Gastrocnemius medialis (tissue), 4 donors: ENCODE measurements at regions not wholly inside any gene's neighbourhood (a gene's known extent, or its start where the extent isn't known, plus 50 kb on each side); places are given as distances from the start of the nearest gene placed in this dataset.

Experiments
- CTCF ChIP-seq, 5 experiments: fragments of 450-650 bp in 3 of 5; fragments of 200-600 bp in 2 of 5; sonication (generic) in 2 of 5; IDR thresholded peaks in 4 of 5; conservative IDR thresholded peaks in 1 of 5; 1 replicate in 4 of 5; 2 replicates in 1 of 5; pipeline ENCODE4 v1.5.1; 2016 to 2019; ENCODE audit warnings: antibody characterized with exemption in 5 of 5, mild to moderate bottlenecking in 3 of 5, moderate library complexity in 3 of 5
- POLR2A ChIP-seq, 2 donors: fragments of 450-650 bp; IDR thresholded peaks; one replicate each; pipeline ENCODE4 v1.6.1; 2017; ENCODE audit warnings: antibody characterized with exemption in 2 of 2, mild to moderate bottlenecking in 2 of 2, moderate library complexity in 2 of 2

GRCh38 chr1:173270243-173270642, 63.1 kb upstream of the TNFSF4 start:
- TF ChIP-seq CTCF (IDR thresholded peaks at IDR 0.05 in 4 of 5, conservative IDR thresholded peaks at IDR 0.05 in 1 of 5) (no peak), POLR2A (IDR thresholded peaks at IDR 0.05) (no peak)
